GM21423 (cell line): ENCODE measurements at regions not wholly inside any gene's neighbourhood (a gene's known extent, or its start where the extent isn't known, plus 50 kb on each side); places are given as distances from the start of the nearest gene placed in this dataset.

ENCODE experiments used
- ATAC-seq: cut with Tn5 transposase; IDR thresholded peaks from one replicate; pipeline ENCODE4 v1.9.1; 2021; ENCODE audit warnings: mild to moderate bottlenecking, moderate library complexity; ENCODE audit not compliant: unreplicated experiment

GRCh38 chr4:188804861-188805260 is 665.6 kb downstream of the TRIML1 start:
- ATAC-seq, result no peak

- ATAC-seq, result no peak
These were observed 671.9 kb downstream of the TRIML1 start for GRCh38 chr4:188811121-188811520.

DNA sequence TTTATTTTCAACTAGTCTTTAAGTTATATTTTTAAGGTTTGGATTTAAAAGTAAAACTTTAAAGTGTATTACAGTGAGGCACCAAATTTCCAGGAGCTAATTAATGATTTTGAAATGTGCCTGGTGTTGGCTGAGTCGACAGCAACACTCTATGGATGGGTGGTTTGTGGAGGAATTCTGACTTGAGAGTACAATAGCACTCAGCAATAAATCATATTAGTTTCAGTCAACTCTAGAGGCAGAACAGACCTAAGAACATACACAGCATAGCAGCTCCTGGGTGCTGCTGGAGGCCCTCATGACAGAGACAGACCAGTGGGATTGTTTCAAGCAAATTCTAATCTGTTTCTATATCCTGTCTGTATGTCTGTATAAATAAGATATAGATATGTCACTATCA is 673.4 kb downstream of the TRIML1 start:
- ATAC-seq, result no peak

- ATAC-seq, result no peak
These were observed 679.1 kb downstream of the TRIML1 start for GRCh38 chr4:188818300-188818699.

DNA sequence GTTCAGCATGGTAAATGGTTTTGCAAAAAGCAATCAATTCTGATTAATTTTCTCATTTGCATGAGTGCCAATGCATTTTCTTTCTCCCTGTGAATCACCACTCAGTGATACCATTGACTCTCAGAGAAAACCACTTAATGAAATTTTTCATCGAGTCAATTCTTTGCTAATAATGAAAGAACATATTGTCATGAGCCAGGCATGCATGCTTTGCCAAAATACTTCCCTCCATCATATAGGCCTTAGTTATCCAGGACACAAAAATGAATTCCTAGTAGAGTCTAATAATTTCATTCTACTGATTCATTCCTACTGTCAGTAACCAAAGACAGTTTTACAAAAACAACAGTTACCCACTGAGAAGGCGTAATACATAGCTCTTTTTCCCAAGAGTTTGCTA is 680.0 kb downstream of the TRIML1 start:
- no peak for ATAC-seq

GRCh38 chr4:188821500-188821899 is 682.3 kb downstream of the TRIML1 start:
- no peak for ATAC-seq

- no peak for ATAC-seq
These were observed 683.5 kb downstream of the TRIML1 start for GRCh38 chr4:188822698-188823097.

GRCh38 chr4:188824553-188824952 is 685.3 kb downstream of the TRIML1 start:
- ATAC-seq, result no peak

DNA sequence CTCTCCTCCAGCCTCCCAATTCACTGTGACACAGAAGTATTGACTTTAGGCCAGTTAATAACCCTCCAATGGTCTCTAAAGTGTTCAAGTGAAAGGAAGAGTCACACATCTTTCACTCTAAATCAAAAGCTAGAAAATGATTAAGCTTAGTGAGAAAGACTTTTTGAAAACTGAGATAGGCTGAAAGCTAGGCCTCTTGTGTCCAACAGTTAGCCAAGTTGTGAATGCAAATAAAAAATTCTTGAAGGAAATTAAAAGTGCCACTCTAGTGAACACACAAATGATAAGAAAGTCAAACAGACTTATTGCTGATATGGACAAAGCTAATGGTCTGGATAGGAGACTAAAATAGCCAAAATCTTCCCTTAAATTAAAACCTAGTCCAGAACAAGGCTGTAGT is 687.2 kb downstream of the TRIML1 start:
- no peak for ATAC-seq

DNA sequence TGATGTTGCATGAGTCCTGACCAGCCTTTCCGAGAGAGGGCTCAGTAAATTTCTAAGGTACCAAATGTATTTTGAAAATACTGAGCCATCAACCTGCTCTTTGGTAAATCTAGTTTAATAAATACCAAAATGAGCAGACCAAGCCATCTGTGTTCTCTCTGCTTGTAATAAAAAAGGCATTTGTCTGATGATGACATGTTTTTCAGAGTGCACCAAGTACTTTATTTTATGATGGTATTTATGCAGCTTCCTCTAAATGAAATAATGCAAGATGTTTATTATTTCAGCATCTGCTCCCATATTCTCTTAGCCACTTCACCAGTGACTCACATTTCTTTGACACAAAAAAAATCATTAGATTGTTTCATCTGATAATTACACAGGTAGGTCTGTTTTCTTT is 700.5 kb downstream of the TRIML1 start:
- no peak for ATAC-seq

- no peak for ATAC-seq
These were observed 702.3 kb downstream of the TRIML1 start for GRCh38 chr4:188841523-188841922.

DNA sequence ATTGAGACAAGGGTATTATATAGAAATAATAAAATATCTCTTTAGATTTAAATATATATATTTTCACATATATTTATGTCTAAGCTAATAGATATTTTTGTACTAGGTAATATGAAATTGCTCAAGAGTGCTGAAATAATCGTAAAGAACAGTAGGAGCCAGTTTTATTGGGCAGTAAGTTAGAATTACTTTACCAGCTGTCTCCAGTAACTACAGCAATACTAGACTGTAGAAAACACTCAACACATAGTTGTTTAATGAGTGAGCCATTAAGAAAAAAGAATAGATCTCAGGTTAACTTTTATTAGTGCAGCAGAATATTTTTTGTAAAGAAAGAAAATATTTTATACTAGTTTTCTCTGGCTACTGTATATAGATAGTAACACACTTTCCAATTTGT is 715.2 kb downstream of the TRIML1 start:
- no peak for ATAC-seq

DNA sequence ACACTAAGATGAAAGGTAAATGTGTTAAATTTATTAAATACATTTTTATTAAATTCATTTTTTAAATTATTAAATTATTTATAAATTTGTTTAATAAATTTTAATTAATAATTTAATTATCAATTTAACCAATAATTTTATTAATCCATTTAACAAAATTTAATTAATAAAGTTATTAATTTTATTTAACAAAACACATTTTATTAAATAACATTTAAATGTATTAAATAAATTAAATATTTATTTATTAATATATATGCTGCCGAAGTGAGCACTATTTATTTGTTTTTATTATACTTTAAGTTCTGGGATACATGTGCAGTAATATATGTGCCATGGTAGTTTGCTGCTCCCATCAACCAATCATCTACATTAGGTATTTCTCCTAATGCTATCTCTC is 719.5 kb downstream of the TRIML1 start:
- no peak for ATAC-seq

DNA sequence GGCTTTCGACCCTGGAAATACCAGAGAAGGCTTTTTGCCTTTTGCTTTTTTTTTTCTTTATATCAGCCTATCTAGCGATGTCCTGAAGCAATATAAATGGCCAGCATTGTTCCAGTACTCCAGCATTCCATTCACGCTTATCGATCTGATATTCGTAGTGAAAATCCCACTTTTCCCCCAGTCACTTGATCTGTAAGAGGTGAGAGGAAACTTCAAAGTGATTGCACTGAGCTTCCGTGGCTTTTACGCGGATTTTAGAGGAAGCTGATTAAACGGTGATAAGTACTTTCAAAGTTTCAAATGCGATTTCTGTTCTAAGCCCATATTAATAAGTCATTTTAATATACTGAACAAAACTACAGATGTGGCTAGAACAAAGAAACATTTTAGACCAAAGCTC is 725.5 kb downstream of the TRIML1 start:
- ATAC-seq, result no peak

- no peak for ATAC-seq
These were observed 728.6 kb downstream of the TRIML1 start for GRCh38 chr4:188867796-188868195.

DNA sequence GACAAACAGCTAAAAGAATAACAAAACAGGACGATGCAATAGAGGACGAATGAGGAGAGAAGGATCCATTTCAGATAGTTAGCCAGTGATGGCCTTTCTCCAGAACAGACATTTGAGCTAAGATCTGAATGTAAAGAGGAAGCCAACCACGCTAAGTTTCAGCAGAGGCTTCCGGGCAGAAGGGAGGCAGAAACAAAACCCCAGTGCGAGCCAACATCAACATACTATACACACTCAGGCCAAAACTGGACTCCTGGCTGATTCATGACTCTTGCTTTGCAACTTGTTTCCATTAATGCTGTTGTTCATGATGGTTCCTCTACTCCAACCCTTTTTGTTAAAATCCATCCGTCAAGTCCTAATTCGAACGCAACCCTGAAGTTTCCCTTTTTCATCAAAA is 730.3 kb downstream of the TRIML1 start:
- ATAC-seq, result no peak

- no peak for ATAC-seq
These were observed 733.6 kb downstream of the TRIML1 start for GRCh38 chr4:188872809-188873208.

DNA sequence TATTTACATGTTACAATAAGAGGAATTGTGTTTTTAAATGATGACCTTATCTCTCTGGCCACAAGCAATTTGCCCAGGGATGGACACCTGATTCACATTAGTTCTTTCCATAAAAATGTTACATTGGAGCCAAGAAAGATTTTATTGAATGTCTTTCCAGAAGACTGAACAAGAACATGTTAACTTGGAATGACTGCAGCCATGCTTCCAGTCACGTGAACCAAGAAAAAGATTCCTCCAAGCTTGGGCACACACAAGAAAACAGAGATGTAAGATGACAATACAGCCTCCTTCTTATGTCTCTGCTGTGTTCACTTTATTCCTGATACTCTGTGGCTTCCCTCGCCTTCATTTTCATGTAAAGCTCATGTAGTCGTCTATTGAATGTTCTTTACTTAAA is 737.6 kb downstream of the TRIML1 start:
- no peak for ATAC-seq

DNA sequence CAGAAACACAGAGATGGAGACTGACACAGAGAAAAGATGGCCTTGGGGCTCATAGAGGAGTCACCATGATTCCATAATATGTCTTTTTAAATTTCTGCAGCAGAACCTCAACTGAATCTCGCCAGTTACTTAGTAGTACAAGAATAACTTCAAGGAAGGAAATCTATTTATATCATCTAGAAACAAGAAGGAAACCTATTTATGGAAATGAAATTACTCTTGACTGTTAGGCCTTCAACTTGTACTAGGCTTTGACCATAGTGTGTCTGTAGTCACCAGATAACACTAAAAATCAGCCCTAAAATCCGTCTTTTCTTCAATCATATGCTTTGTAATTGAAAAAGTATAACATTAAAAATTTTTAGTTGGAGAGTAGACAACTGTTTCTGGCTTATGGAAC is 740.4 kb downstream of the TRIML1 start:
- ATAC-seq, result no peak

GRCh38 chr4:188887905-188888304 is 748.7 kb downstream of the TRIML1 start:
- no peak for ATAC-seq

GRCh38 chr4:188892837-188893236 is 753.6 kb downstream of the TRIML1 start:
- ATAC-seq, result no peak

DNA sequence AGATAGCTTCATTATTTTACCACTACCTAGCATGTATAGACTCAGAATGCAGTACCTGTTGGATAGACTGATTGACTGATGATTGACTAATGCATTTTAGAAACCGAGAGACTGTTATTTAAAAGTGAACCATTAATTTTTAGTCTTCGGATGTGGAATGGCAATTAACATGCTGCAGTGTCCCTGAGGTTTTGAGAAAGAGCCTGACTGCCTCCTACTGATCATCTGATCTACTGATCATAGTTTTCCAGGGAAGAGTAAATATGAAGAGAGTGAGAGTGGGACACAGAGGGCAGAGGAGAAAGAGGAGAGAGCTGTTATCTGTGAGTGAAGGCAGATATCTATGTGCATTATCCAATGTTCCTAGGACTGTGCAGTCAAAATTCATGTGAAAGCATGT is 764.7 kb downstream of the TRIML1 start:
- no peak for ATAC-seq

- no peak for ATAC-seq
These were observed 765.4 kb downstream of the TRIML1 start for GRCh38 chr4:188904617-188905016.

- no peak for ATAC-seq
These were observed 766.0 kb downstream of the TRIML1 start for GRCh38 chr4:188905248-188905647.
